NCI-H446 (cell line): ENCODE measurements at regions not wholly inside any gene's neighbourhood (a gene's known extent, or its start where the extent isn't known, plus 50 kb on each side); places are given as distances from the start of the nearest gene placed in this dataset.
"Not testable (repeated sequence)": the region's sequence is repeated elsewhere in the genome, so short reads cannot be mapped to it uniquely, and the experiment has no call there.

ENCODE experiments used
- DNase-seq, 2 experiments: peaks; one replicate each; lab custom pipeline; 2025; lab: John Stamatoyannopoulos, UW

GRCh38 chr20:5453316-5453715 lies 136.6 kb upstream of the PROKR2 start:
- DNase-seq, result not testable (repeated sequence)

- not testable (repeated sequence) for DNase-seq
Observed at GRCh38 chr20:5452691-5453090, 135.9 kb upstream of the PROKR2 start.

DNA sequence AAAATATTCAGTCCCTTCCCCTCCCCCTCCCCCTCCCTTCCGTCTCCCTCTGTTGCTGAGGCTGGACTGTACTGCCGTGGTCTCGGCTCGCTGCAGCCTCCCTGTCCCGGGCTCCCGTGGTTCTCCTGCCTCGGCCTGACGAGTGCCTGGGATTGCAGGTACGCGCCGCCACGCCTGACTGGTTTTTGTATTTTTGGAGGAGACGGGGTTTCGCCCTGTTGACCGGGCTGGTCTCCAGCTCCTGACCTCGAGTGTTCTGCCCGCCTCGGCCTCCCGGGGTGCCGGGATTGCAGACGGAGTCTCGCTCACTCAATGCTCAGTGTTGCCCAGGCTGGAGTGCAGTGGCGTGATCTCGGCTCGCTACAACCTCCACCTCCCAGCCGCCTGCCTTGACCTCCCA lies 135.5 kb upstream of the PROKR2 start:
- DNase-seq, result not testable (repeated sequence)

DNA sequence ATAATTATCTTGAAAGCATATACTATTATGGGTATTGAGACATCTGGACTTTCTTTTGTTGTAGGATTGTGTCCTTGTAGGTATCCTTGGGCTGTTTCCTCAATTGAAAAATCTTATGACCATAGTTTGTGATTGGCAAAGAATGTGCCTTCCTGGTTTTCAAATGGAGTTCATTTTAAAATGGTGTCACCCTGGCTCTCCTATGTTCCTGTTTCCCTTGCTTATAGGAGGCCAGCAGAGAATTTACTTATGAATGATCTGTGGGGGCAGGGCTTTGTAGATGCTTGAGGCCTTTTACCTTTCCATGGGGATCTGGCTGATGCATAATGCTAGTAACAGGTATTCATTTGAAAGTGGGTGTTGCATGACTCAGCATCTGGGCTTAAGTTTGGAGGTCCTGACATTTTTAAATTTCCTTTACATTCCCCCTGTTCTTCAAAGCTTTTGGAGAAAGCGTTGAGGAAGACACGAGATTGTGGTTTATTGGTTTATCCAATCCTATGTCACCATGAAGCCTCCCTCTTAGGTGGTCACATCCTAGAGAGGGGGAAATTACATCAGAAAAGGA lies 135.0 kb upstream of the PROKR2 start:
- no peak for DNase-seq

GRCh38 chr20:5448449-5449118 lies 131.8 kb upstream of the PROKR2 start:
- DNase-seq, result peak; percentile 14 to 59

- DNase-seq, result no peak
Observed at GRCh38 chr20:5447188-5447587, 130.4 kb upstream of the PROKR2 start.

DNA sequence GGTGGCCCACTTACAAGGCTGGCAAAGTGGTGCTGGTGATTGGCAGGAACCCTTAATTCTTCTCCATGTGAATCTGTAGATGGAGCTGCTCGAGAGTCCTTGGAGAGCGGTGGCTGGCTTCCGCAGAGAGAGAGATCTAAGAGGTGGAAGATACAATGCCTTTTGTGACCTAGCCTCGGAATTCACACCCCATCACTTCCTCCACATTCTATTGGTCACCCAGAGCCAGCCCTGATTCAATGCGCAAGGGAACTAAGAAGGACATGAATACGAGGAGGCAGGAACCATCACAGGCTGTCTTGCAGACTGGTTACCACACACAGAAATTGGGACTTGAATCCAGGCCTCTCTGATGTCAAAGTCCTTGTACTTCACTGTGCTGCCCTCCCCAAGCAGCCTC lies 128.9 kb upstream of the PROKR2 start:
- no peak for DNase-seq

- DNase-seq, result no peak
Observed at GRCh38 chr20:5442101-5442500, 125.3 kb upstream of the PROKR2 start.

- DNase-seq, result no peak
Observed at GRCh38 chr20:5434116-5434515, 117.4 kb upstream of the PROKR2 start.

- DNase-seq, result peak in 1 of 2 experiments; percentile 43
Observed at GRCh38 chr20:5433352-5433751, 116.6 kb upstream of the PROKR2 start.

GRCh38 chr20:5432030-5432429 lies 115.3 kb upstream of the PROKR2 start:
- no peak for DNase-seq

DNA sequence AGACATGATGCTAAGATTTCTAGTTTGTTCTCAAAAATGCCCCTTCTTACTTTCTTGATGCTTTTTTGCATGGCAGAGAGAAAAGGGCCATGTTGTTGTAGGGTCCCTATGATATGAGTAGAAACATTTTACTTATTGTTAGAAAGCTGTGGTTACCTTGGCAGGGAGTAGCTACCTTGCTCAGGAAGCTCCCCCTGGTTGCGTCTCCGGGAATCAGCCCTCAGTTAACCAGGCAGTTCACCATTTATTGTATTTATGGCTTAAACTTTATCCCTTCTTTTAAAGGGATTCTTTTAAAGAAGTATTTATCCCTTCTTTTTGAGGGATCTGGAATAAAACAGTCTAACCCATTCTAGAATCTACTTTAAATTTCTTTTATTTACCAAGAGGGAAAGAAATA lies 113.9 kb upstream of the PROKR2 start:
- DNase-seq, result no peak

- no peak for DNase-seq
Observed at GRCh38 chr20:5426026-5426425, 109.3 kb upstream of the PROKR2 start.

DNA sequence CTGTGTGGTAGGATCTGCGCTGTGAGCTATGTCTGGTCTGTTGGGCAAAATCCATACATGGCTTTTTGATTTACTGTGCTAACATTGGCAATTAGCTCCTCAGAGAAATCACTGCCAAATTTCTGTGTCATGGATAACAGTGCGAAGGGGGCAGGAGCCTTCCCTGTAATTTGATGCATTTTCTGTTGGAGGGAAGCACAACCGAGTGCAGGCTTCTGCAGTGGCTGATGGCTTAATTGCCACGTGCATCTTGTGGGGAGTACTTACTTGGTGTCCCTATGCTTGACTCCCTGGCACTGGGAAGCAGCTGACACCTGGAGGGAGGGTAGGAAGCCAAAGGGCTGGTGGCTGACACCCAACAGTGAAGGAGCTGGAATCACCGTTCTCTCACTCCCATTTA lies 99.3 kb upstream of the PROKR2 start:
- peak in 1 of 2 experiments; percentile 12 for DNase-seq

DNA sequence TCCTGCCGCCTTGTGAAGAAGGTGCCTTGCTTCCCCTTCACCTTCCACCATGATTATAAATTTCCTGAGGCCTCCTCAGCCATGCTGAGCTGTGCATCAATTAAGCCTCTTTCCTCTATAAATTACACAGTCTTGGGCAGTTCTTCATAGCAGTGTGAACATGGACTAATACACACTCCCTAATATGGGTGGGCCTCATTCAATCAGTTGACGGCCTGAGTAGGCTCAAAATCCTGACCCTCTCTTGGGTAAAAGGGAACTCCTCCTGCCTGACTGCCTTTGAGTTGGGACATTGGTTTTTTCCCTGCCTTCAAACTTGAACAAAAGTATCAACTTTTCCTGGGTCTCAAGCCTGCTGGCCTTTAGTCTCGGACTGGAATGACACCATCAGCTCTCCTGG lies 96.6 kb upstream of the PROKR2 start:
- DNase-seq, result no peak

- DNase-seq, result no peak
Observed at GRCh38 chr20:5410470-5410869, 93.7 kb upstream of the PROKR2 start.

GRCh38 chr20:5402903-5403531 lies 86.3 kb upstream of the PROKR2 start:
- DNase-seq, result peak in 1 of 2 experiments; percentile 53

DNA sequence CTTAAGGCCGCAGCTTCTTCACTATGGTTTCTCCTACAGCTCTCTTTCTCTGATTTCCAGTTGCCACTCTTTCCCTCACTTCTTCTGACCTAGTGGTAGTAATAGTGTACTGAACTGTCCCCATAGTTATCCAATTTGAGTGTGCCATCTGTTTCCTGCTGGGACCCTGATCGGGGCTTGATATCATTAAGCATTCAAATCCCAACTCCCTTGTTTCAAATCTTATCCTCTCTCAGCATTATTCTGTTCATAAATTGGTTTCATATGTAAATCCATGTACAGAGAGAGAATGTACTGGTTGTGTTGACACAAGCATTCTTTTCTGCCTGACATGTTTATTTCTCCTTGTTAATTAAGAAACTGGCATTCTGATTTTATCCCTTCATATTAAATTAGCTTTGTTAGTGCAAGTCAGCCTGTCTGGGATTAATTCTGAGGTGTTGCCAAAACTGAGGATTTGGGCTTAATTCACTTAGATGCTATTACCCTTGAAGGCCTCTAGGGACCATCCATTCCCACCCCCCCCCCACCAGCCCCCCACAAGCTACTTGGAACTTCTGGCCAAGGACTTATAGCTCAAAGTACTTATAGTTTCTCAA lies 84.6 kb upstream of the PROKR2 start:
- no peak for DNase-seq

- no peak for DNase-seq
Observed at GRCh38 chr20:5400164-5400762, 83.5 kb upstream of the PROKR2 start.

GRCh38 chr20:5397393-5397792 lies 80.6 kb upstream of the PROKR2 start:
- DNase-seq, result peak in 1 of 2 experiments; percentile 11

GRCh38 chr20:5395932-5396727 lies 79.4 kb upstream of the PROKR2 start:
- DNase-seq, result no peak
